ENCODE measurements at regions not wholly inside any gene's neighbourhood (a gene's known extent, or its start where the extent isn't known, plus 50 kb on each side); places are given as distances from the start of the nearest gene placed in this dataset.

- no peak overlapping the region for H3K27ac ChIP-seq
- no peaks in the 10 kb centered on the region for H3K36me3 ChIP-seq
- no peak for TF ChIP-seq CTCF (IDR thresholded peaks at IDR 0.05)
- peaks cover 24% of the 10 kb centered on the region for H3K27me3 ChIP-seq
- H3K4me1 ChIP-seq (ENCODE audit: control insufficient read depth in 1 of 2, insufficient read depth in 1 of 2, low read depth in 1 of 2, low read length in 1 of 2), result no peaks in the 10 kb centered on the region
- no peak overlapping the region for H3K4me3 ChIP-seq (ENCODE audit: low read depth in 1 of 2, low read length in 1 of 2)
- H3K9me3 ChIP-seq, result no peaks in the 10 kb centered on the region
These were observed 311.6 kb downstream of the FOXL1 start for GRCh38 chr16:86889974-86890373.

- H3K4me3 ChIP-seq (ENCODE audit: low read depth in 1 of 2, low read length in 1 of 2), result no peak overlapping the region
- peaks cover 30% of the 10 kb centered on the region for H3K27me3 ChIP-seq
- no peak for TF ChIP-seq CTCF (IDR thresholded peaks at IDR 0.05)
- H3K27ac ChIP-seq, result no peak overlapping the region
- no peaks in the 10 kb centered on the region for H3K36me3 ChIP-seq
- H3K9me3 ChIP-seq, result no peaks in the 10 kb centered on the region
- H3K4me1 ChIP-seq (ENCODE audit: control insufficient read depth in 1 of 2, insufficient read depth in 1 of 2, low read depth in 1 of 2, low read length in 1 of 2), result no peaks in the 10 kb centered on the region
These were observed 312.8 kb downstream of the FOXL1 start for GRCh38 chr16:86891121-86891520.

DNA sequence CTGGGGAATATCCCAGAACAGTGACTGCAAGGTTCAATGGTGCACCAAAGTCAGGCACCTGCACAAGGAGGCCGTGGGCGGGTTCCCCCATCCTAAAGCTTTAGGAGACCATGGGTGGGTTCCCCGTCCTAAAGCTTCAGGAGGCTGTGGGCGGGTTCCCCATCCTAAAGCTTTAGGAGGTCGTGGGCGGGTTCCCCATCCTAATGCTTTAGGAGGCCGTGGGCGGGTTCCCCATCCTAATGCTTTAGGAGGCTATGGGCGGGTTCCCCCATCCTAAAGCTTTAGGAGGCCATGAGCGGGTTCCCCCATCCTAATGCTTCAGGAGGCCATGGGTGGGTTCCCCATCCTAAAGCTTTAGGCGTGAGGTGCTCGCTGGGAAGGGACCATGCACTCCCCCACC lies 313.3 kb downstream of the FOXL1 start:
- H3K27me3 ChIP-seq, result peaks cover 30% of the 10 kb centered on the region
- no peak overlapping the region for H3K27ac ChIP-seq
- no peak for TF ChIP-seq CTCF (IDR thresholded peaks at IDR 0.05)
- no peaks in the 10 kb centered on the region for H3K36me3 ChIP-seq
- no peaks in the 10 kb centered on the region for H3K9me3 ChIP-seq
- no peak overlapping the region for H3K4me3 ChIP-seq (ENCODE audit: low read depth in 1 of 2, low read length in 1 of 2)
- no peaks in the 10 kb centered on the region for H3K4me1 ChIP-seq (ENCODE audit: control insufficient read depth in 1 of 2, insufficient read depth in 1 of 2, low read depth in 1 of 2, low read length in 1 of 2)

- H3K4me3 ChIP-seq (ENCODE audit: low read depth in 1 of 2, low read length in 1 of 2), result no peak overlapping the region
- no peak for TF ChIP-seq CTCF (IDR thresholded peaks at IDR 0.05)
- no peaks in the 10 kb centered on the region for H3K4me1 ChIP-seq (ENCODE audit: control insufficient read depth in 1 of 2, insufficient read depth in 1 of 2, low read depth in 1 of 2, low read length in 1 of 2)
- peaks cover 26% of the 10 kb centered on the region for H3K27me3 ChIP-seq
- no peaks in the 10 kb centered on the region for H3K36me3 ChIP-seq
- no peak overlapping the region for H3K27ac ChIP-seq
- H3K9me3 ChIP-seq, result no peaks in the 10 kb centered on the region
These were observed 314.2 kb downstream of the FOXL1 start for GRCh38 chr16:86892509-86892908.

- H3K27ac ChIP-seq, result no peak overlapping the region
- no peaks in the 10 kb centered on the region for H3K4me1 ChIP-seq (ENCODE audit: control insufficient read depth in 1 of 2, insufficient read depth in 1 of 2, low read depth in 1 of 2, low read length in 1 of 2)
- no peak for TF ChIP-seq CTCF (IDR thresholded peaks at IDR 0.05)
- peaks cover 17% of the 10 kb centered on the region for H3K27me3 ChIP-seq
- no peaks in the 10 kb centered on the region for H3K9me3 ChIP-seq
- H3K4me3 ChIP-seq (ENCODE audit: low read depth in 1 of 2, low read length in 1 of 2), result no peak overlapping the region
- no peaks in the 10 kb centered on the region for H3K36me3 ChIP-seq
These were observed 315.2 kb downstream of the FOXL1 start for GRCh38 chr16:86893506-86893905.

DNA sequence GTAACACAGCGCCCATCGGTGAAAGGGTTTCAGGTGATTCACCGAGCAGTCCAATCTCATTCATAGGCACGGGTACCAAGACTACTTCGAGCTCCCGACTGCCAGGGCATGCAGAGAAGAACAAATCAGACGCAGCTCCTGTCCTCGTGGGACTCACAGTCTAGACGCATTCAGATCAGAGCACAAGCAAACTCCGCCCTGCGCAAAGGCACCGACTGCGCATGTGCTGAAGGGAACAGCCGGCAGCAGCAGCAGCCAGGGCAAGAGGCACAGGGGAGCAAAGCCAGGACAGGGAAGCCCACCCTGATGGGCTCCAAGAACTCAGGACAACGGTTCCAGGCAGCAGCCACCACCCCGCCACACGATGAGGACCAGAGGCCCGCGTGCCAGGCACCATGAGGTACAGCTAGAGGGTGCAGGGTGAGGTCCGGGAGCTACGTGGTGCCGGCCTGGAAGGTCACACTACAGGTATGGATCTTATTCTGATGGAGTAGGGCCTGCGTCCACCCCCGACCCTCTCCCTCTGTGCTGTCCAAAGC lies 315.7 kb downstream of the FOXL1 start:
- TF ChIP-seq CTCF (IDR thresholded peaks at IDR 0.05), result no peak
- Histone ChIP-seq H3K27ac (no peak overlapping the region), H3K4me3 (ENCODE audit: low read depth in 1 of 2, low read length in 1 of 2) (no peak overlapping the region), H3K36me3 (no peaks in the 10 kb centered on the region), H3K27me3 (peaks cover 17% of the 10 kb centered on the region), H3K4me1 (ENCODE audit: control insufficient read depth in 1 of 2, insufficient read depth in 1 of 2, low read depth in 1 of 2, low read length in 1 of 2) (no peaks in the 10 kb centered on the region), H3K9me3 (no peaks in the 10 kb centered on the region)

Measured in neutrophil (primary cell).